ENCODE measurements at regions not wholly inside any gene's neighbourhood (a gene's known extent, or its start where the extent isn't known, plus 50 kb on each side); places are given as distances from the start of the nearest gene placed in this dataset.

DNA sequence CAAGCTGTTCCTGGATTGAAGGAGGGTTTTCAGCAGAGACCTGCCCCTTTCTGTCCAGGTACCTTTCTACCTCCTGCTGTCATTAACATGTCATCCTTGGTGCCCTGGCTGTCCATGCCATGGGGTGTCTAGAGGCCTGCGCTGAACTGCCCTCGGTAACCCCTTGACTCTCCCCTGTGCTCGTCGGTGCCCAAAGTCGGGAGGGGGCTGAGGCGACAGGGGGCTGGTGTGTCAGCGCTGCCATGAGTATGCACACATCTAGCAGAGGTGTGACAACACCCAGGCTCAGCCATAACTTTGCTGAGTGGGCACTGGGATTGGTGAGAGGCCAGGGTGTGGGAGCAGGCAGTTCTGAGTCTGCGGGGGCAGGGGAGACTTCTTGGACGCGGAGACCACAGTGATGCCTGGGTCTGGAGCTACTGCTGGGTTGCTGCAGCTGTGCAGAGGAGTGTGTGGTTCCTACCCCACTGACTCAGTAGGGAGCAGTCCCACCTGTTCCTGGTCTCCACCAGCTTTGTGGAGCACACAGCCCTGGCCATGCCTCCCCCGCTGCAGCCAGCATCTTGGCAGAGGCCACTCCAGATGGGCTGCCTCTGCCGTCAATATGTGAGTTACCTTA, 376.2 kb upstream of the SEMA3C start:
- TF ChIP-seq MAFK (IDR thresholded peaks at IDR 0.05; ENCODE audit: low read depth, low read length) (no peak), RAD21 (IDR thresholded peaks at IDR 0.05 in 1 of 2, conservative IDR thresholded peaks at IDR 0.05 in 1 of 2; ENCODE audit: low read depth in 2 of 2, low read length in 2 of 2) (no peak), EZH2 (IDR thresholded peaks at IDR 0.05; ENCODE audit: low read depth, low read length, severe bottlenecking) (no peak), EP300 (IDR thresholded peaks at IDR 0.05; ENCODE audit: borderline replicate concordance in 1 of 2, low read depth in 2 of 2, low read length in 2 of 2) (no peak), POLR2AphosphoS5 (IDR thresholded peaks at IDR 0.05; ENCODE audit: low read depth, low read length) (no peak), POLR2A (IDR thresholded peaks at IDR 0.05; ENCODE audit: control extremely low read depth in 1 of 2, low read depth in 2 of 2, low read length in 2 of 2) (no peak), TBP (IDR thresholded peaks at IDR 0.05; ENCODE audit: low read depth, low read length) (no peak), YY1 (IDR thresholded peaks at IDR 0.05; ENCODE audit: low read depth, low read length) (no peak), SP4 (IDR thresholded peaks at IDR 0.05; ENCODE audit: low read length) (no peak)
- TF ChIP-seq, protein P1, sequence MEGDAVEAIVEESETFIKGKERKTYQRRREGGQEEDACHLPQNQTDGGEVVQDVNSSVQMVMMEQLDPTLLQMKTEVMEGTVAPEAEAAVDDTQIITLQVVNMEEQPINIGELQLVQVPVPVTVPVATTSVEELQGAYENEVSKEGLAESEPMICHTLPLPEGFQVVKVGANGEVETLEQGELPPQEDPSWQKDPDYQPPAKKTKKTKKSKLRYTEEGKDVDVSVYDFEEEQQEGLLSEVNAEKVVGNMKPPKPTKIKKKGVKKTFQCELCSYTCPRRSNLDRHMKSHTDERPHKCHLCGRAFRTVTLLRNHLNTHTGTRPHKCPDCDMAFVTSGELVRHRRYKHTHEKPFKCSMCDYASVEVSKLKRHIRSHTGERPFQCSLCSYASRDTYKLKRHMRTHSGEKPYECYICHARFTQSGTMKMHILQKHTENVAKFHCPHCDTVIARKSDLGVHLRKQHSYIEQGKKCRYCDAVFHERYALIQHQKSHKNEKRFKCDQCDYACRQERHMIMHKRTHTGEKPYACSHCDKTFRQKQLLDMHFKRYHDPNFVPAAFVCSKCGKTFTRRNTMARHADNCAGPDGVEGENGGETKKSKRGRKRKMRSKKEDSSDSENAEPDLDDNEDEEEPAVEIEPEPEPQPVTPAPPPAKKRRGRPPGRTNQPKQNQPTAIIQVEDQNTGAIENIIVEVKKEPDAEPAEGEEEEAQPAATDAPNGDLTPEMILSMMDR (IDR thresholded peaks at IDR 0.05; ENCODE audit: control extremely low read depth in 1 of 3, insufficient read depth in 1 of 3, low read depth in 1 of 3, low read length in 3 of 3), result no peak
- TF ChIP-seq, protein P2, sequence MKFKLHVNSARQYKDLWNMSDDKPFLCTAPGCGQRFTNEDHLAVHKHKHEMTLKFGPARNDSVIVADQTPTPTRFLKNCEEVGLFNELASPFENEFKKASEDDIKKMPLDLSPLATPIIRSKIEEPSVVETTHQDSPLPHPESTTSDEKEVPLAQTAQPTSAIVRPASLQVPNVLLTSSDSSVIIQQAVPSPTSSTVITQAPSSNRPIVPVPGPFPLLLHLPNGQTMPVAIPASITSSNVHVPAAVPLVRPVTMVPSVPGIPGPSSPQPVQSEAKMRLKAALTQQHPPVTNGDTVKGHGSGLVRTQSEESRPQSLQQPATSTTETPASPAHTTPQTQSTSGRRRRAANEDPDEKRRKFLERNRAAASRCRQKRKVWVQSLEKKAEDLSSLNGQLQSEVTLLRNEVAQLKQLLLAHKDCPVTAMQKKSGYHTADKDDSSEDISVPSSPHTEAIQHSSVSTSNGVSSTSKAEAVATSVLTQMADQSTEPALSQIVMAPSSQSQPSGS (IDR thresholded peaks at IDR 0.05; ENCODE audit: low read length), result no peak
